ENCODE measurements at regions not wholly inside any gene's neighbourhood (a gene's known extent, or its start where the extent isn't known, plus 50 kb on each side); places are given as distances from the start of the nearest gene placed in this dataset.

DNA sequence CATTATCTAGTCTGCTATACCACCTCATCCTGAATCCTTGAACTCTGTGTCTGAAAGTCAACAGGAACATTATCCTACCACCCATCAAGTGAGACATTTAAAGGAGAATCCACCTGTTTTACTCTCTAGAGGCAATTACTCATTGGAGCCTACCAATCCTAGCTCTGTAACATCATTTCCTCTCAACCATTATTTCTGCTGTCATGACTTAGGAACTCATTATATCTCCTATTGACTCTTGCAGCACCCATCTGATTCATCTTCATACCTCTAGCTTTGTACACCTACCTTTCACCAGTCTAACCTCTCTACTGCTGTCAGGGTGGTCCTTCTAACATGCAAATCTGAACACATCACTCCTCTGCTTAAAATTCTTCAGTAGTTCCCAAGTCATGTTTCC lies 481.5 kb downstream of the NFIB start:
- DNase-seq (ENCODE audit: extremely low spot score): no peak
- TF ChIP-seq BHLHE40 (IDR thresholded peaks at IDR 0.05; ENCODE audit: borderline replicate concordance) (no peak), ZNF384 (IDR thresholded peaks at IDR 0.05) (no peak), ARNT (IDR thresholded peaks at IDR 0.05) (no peak), SP1 (IDR thresholded peaks at IDR 0.05) (no peak), FOXK2 (IDR thresholded peaks at IDR 0.05) (no peak), FOXM1 (IDR thresholded peaks at IDR 0.05; ENCODE audit: borderline replicate concordance) (no peak)
- TF ChIP-seq, protein P1, sequence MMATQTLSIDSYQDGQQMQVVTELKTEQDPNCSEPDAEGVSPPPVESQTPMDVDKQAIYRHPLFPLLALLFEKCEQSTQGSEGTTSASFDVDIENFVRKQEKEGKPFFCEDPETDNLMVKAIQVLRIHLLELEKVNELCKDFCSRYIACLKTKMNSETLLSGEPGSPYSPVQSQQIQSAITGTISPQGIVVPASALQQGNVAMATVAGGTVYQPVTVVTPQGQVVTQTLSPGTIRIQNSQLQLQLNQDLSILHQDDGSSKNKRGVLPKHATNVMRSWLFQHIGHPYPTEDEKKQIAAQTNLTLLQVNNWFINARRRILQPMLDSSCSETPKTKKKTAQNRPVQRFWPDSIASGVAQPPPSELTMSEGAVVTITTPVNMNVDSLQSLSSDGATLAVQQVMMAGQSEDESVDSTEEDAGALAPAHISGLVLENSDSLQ (IDR thresholded peaks at IDR 0.05): no peak
- POLR2A ChIA-PET: no interaction called here
- CTCF ChIA-PET: no interaction called here

DNA sequence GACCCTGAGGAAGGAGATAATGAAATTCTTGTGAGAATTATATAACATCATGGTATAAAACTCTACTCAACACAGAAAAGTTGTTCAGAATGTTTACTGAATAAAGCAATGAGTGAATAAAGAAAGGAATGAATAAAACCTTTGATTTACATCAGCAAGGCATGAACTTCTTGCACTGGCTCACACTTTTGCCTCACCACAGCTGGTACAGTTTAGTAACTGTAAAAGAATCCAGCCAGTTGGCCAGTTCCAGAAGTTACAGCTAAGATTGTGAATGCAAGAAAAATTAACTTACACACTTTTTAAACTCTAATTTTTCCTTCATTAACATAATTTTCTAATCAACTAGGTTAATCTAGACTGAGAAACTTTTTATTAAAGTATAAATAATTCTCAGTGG lies 490.9 kb downstream of the NFIB start:
- DNase-seq (ENCODE audit: extremely low spot score): no peak
- TF ChIP-seq BHLHE40 (IDR thresholded peaks at IDR 0.05; ENCODE audit: borderline replicate concordance) (no peak), NFRKB (IDR thresholded peaks at IDR 0.05) (no peak), TARDBP (IDR thresholded peaks at IDR 0.05) (no peak), ELF4 (IDR thresholded peaks at IDR 0.05) (no peak), LEF1 (IDR thresholded peaks at IDR 0.05; ENCODE audit: borderline replicate concordance) (no peak), SUZ12 (IDR thresholded peaks at IDR 0.05) (no peak), CTBP1 (IDR thresholded peaks at IDR 0.05; ENCODE audit: borderline replicate concordance) (no peak), FOXK2 (IDR thresholded peaks at IDR 0.05) (no peak), ZNF384 (IDR thresholded peaks at IDR 0.05) (no peak)
- TF ChIP-seq, protein P1 (IDR thresholded peaks at IDR 0.05): no peak
- CTCF ChIA-PET: no interaction called here
- POLR2A ChIA-PET: no interaction called here

DNA sequence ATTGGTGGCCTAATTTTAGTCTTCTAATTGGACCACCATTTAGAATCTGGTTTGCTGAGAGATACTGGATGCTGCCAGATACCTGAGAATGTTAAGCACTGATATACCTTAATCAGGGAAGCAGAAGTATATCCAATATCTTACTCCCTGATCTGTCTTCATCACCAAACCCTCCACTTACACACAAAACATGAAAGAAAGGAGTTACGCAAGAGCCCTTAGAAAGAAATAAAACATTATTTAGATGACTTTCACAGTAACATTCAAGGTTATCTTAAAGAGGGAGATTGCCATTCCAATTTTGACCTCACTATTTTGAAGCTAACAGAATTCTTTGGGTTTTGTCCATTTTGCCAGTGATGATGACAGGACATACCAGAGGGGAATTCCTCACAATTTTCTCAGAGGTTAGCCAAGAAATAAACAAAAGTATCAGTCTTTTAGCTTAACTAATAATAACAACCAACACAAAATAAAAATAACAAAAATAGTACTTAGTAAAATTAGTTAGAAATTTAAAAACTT lies 496.1 kb downstream of the NFIB start:
- no peak for DNase-seq (ENCODE audit: extremely low spot score)
- POLR2A ChIA-PET: no interaction called here
- CTCF ChIA-PET: no interaction called here
- TF ChIP-seq FOXK2 (IDR thresholded peaks at IDR 0.05) (no peak), SUZ12 (IDR thresholded peaks at IDR 0.05) (no peak), NFRKB (IDR thresholded peaks at IDR 0.05) (no peak), L3MBTL2 (conservative IDR thresholded peaks at IDR 0.05) (no peak), HDGF (IDR thresholded peaks at IDR 0.05; ENCODE audit: borderline replicate concordance) (no peak), ZNF384 (IDR thresholded peaks at IDR 0.05) (no peak), FOXA1 (IDR thresholded peaks at IDR 0.05) (no peak), TARDBP (IDR thresholded peaks at IDR 0.05) (no peak), BHLHE40 (IDR thresholded peaks at IDR 0.05; ENCODE audit: borderline replicate concordance) (no peak), FOXM1 (IDR thresholded peaks at IDR 0.05; ENCODE audit: borderline replicate concordance) (no peak), SP1 (IDR thresholded peaks at IDR 0.05) (no peak), LEF1 (IDR thresholded peaks at IDR 0.05; ENCODE audit: borderline replicate concordance) (no peak), CTBP1 (IDR thresholded peaks at IDR 0.05; ENCODE audit: borderline replicate concordance) (no peak), ELF4 (IDR thresholded peaks at IDR 0.05) (no peak), ARNT (IDR thresholded peaks at IDR 0.05) (no peak)
- TF ChIP-seq, protein P1 (IDR thresholded peaks at IDR 0.05): no peak

DNA sequence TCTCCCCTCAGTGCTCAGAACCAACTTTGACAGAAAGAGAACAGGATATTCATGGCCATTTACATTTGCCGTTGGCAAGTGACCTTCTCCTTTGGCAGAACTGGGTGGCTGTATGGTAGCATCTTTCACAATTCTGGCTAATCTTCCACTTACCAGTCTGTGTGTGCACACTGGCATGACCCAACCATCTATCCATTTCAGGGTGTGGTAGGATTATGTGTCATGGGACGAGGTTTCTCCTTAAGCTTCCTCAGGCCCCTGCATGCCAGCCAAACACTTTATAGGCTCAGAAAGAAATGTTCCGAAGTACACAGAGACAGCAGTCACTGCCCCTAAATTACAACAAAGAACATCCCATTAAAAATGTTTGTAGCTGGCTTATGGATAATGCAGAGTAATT lies 497.1 kb downstream of the NFIB start:
- TF ChIP-seq SUZ12 (IDR thresholded peaks at IDR 0.05) (no peak), LEF1 (IDR thresholded peaks at IDR 0.05; ENCODE audit: borderline replicate concordance) (no peak), TARDBP (IDR thresholded peaks at IDR 0.05) (no peak), SP1 (IDR thresholded peaks at IDR 0.05) (no peak), ELF4 (IDR thresholded peaks at IDR 0.05) (no peak), NFRKB (IDR thresholded peaks at IDR 0.05) (no peak), FOXM1 (IDR thresholded peaks at IDR 0.05; ENCODE audit: borderline replicate concordance) (no peak), FOXA1 (IDR thresholded peaks at IDR 0.05) (no peak), FOXK2 (IDR thresholded peaks at IDR 0.05) (no peak), CTBP1 (IDR thresholded peaks at IDR 0.05; ENCODE audit: borderline replicate concordance) (no peak), L3MBTL2 (conservative IDR thresholded peaks at IDR 0.05) (no peak)
- ChIA-PET POLR2A (no interaction called here), CTCF (no interaction called here)
- no peak for DNase-seq (ENCODE audit: extremely low spot score)

DNA sequence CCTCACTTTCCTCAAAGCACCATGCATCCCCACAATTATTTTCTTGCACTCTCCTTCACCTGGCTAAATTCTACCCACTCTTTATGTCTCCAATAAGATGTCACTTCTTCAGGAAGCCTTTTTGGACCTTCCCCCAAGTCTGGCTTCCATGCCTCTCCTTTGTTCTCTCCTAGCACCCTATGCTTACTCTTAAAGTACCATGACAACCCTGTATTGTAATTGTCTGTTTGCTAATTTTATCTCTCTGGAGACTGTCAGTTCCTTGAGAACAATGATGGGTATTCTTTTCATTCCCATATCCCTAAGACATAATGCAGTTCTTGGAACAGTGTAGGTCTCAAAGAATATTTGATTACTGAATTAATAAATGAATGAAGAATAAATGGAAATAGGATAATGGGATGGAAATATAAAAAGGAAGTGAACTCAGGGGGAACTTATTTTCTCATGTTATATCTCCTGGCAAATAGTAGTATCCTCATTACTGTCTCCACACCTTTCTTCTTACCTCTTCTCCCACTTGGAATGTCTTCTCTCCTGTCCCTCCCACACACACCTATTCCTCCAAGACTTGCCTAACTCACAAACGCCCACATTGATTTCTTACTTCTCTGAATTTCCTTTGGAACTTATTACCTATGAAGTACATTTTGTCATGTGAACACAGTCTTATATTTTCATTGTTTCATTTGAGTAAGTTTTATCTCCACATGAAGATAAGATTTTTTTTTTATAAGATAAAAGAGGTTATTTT lies 499.1 kb downstream of the NFIB start:
- CTCF ChIA-PET: no interaction called here
- no peak for TF ChIP-seq ELF4 (IDR thresholded peaks at IDR 0.05)
- TF ChIP-seq NFRKB (IDR thresholded peaks at IDR 0.05): no peak
- POLR2A ChIA-PET: no interaction called here
- DNase-seq (ENCODE audit: extremely low spot score): no peak

DNA sequence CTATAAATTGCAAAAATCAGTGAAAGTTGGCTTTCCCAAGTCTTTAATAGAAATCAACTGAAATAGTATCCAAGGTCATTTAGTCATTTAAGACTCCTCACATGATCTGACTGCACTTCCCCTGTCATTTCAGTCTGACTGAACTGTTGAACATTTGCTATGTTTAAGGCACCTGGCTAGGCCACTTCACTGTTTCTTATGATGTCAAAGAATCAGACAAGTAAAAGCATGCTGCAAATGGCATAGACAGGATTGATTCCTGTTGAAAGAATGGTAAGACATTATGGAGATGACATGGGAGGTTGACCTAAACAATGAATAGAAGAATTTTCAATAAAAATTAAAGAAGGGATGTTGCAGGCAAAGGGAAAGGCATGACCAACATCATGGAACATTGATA lies 502.1 kb downstream of the NFIB start:
- TF ChIP-seq ARNT (IDR thresholded peaks at IDR 0.05) (no peak), L3MBTL2 (conservative IDR thresholded peaks at IDR 0.05) (no peak), FOXK2 (IDR thresholded peaks at IDR 0.05) (no peak), BHLHE40 (IDR thresholded peaks at IDR 0.05; ENCODE audit: borderline replicate concordance) (no peak), HDGF (IDR thresholded peaks at IDR 0.05; ENCODE audit: borderline replicate concordance) (no peak), TARDBP (IDR thresholded peaks at IDR 0.05) (no peak), SP1 (IDR thresholded peaks at IDR 0.05) (no peak), NFRKB (IDR thresholded peaks at IDR 0.05) (no peak), SUZ12 (IDR thresholded peaks at IDR 0.05) (no peak), ZNF384 (IDR thresholded peaks at IDR 0.05) (no peak), CTBP1 (IDR thresholded peaks at IDR 0.05; ENCODE audit: borderline replicate concordance) (no peak), ELF4 (IDR thresholded peaks at IDR 0.05) (no peak), FOXA1 (IDR thresholded peaks at IDR 0.05) (no peak), LEF1 (IDR thresholded peaks at IDR 0.05; ENCODE audit: borderline replicate concordance) (no peak)
- TF ChIP-seq, protein P1 (IDR thresholded peaks at IDR 0.05): no peak
- ChIA-PET CTCF (no interaction called here), POLR2A (no interaction called here)
- DNase-seq (ENCODE audit: extremely low spot score): no peak

Measured in HEK293T (cell line).